ENCODE measurements at regions not wholly inside any gene's neighbourhood (a gene's known extent, or its start where the extent isn't known, plus 50 kb on each side); places are given as distances from the start of the nearest gene placed in this dataset.
A peak's percentile ranks its signal among the peaks of the same experiment; 100 is the strongest.
"Not testable (repeated sequence)": the region's sequence is repeated elsewhere in the genome, so short reads cannot be mapped to it uniquely, and the experiment has no call there.

DNA sequence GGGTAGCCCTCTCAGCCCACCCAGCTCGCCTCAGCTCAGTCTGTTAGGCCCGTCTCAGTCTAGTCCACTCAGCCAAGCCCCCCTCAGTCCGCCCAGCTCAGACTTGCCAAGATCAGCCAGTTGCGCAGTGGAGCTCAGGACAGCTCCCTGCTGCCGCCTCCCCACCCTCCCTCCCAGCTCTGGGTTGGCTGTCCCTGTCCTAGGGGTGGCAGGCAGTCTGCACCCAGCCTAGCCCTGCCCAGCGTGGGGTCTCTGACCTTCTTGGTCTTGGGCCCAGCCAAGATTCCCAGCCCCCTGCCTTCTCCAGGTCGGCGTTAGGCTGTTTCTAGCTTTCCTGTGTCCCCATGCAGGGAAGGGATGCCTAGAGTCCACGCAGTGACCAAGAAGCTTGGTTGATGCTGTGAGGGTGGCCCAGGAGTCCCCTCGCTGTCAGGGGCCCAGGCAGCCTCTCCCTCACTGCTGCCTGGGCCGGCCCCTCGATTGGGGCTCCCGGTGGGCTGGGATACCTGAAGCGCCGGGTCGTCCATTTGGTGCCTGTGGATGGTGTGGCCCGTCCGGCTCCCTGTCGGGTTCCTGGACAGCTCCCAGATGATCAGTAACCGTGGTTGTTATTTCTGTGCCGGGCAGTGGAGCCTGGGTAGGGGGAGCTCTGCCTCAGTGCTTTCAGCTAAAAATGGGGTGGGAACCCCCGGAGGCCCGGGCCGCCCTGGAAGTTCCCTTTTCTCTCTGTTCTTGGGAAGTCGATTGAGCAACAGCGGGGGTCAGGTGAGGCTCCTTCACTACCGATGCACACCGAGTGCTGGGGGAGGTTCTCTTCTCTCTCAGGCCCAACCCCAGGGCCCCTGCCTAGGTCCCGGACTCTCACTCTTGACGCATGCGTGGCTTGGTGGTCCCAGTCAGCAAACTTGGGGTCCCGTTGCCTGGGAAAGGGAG, 78.4 kb downstream of the TMEM121 start:
- ATAC-seq (ENCODE audit: low FRiP score); H3K4me1 ChIP-seq (ENCODE audit: control insufficient read depth in 1 of 2, insufficient read depth in 2 of 2, low read length in 2 of 2); H3K36me3 ChIP-seq (ENCODE audit: control insufficient read depth in 1 of 2, insufficient read depth in 2 of 2, low read length in 1 of 2); H3K27ac ChIP-seq (ENCODE audit: low read depth in 1 of 2, low read length in 2 of 2); intact Hi-C loops (cut with DNase I); H3K27me3 ChIP-seq (ENCODE audit: control insufficient read depth in 1 of 2, insufficient read depth in 2 of 2, low read length in 1 of 2); H3K9me3 ChIP-seq (ENCODE audit: control insufficient read depth, low read length); H3K4me3 ChIP-seq (ENCODE audit: low read length in 2 of 2): not testable (repeated sequence)
- 85 to 88% methylated on average over 27 to 28 of the region's 32 CpGs for WGBS, 2 donors
- DNase-seq: peak; percentile 25 to 63

- Histone ChIP-seq H3K27ac (ENCODE audit: low read depth in 1 of 2, low read length in 2 of 2) (no peak overlapping the region), H3K36me3 (ENCODE audit: control insufficient read depth in 1 of 2, insufficient read depth in 2 of 2, low read length in 1 of 2) (no peaks in the 10 kb centered on the region), H3K27me3 (ENCODE audit: control insufficient read depth in 1 of 2, insufficient read depth in 2 of 2, low read length in 1 of 2) (no peaks in the 10 kb centered on the region), H3K9me3 (ENCODE audit: control insufficient read depth, low read length) (no peaks in the 10 kb centered on the region), H3K4me1 (ENCODE audit: control insufficient read depth in 1 of 2, insufficient read depth in 2 of 2, low read length in 2 of 2) (no peaks in the 10 kb centered on the region), H3K4me3 (ENCODE audit: low read length in 2 of 2) (no peak overlapping the region)
- 87 to 89% methylated on average over 24 of the region's 24 CpGs for WGBS, 2 donors
- intact Hi-C loops (cut with DNase I): no loop called here
- peak; percentile 39 to 70 for DNase-seq
- ATAC-seq (ENCODE audit: low FRiP score): no peak
Observed at GRCh38 chr14:105605464-105606304, 79.3 kb downstream of the TMEM121 start.

- H3K27ac ChIP-seq (ENCODE audit: low read depth in 1 of 2, low read length in 2 of 2); H3K4me1 ChIP-seq (ENCODE audit: control insufficient read depth in 1 of 2, insufficient read depth in 2 of 2, low read length in 2 of 2); H3K9me3 ChIP-seq (ENCODE audit: control insufficient read depth, low read length); DNase-seq; intact Hi-C loops (cut with DNase I); H3K36me3 ChIP-seq (ENCODE audit: control insufficient read depth in 1 of 2, insufficient read depth in 2 of 2, low read length in 1 of 2); H3K4me3 ChIP-seq (ENCODE audit: low read length in 2 of 2); H3K27me3 ChIP-seq (ENCODE audit: control insufficient read depth in 1 of 2, insufficient read depth in 2 of 2, low read length in 1 of 2): not testable (repeated sequence)
- ATAC-seq (ENCODE audit: low FRiP score): peak; percentile 20
- WGBS, 2 donors: 76 to 89% methylated on average over 7 to 15 of the region's 15 CpGs
Observed at GRCh38 chr14:105606305-105606975, 80.1 kb downstream of the TMEM121 start.

DNA sequence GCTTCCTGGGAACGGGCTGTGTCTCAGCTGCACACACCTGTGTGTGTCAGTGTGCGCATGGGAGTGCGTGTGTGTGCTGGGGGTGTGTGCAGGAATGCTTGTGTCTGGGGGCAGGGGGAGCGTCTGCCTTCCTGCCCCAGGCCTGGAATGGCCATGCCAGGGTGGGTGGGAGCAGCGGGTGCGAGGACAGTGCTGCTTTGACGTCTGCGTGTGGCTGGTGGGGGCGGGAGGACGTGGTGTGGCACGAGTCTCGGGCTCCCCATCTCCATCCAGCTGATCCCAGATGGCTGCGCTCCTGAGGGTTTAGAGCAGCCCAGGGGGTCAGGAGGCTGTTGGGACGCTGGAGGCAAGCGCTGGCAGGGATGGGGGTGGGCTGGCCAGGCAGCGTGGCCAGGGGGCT, 80.6 kb downstream of the TMEM121 start:
- 81 to 85% methylated on average over 10 to 15 of the region's 16 CpGs for WGBS, 2 donors
- DNase-seq; H3K36me3 ChIP-seq (ENCODE audit: control insufficient read depth in 1 of 2, insufficient read depth in 2 of 2, low read length in 1 of 2); H3K9me3 ChIP-seq (ENCODE audit: control insufficient read depth, low read length); ATAC-seq (ENCODE audit: low FRiP score); H3K4me1 ChIP-seq (ENCODE audit: control insufficient read depth in 1 of 2, insufficient read depth in 2 of 2, low read length in 2 of 2); H3K4me3 ChIP-seq (ENCODE audit: low read length in 2 of 2); H3K27me3 ChIP-seq (ENCODE audit: control insufficient read depth in 1 of 2, insufficient read depth in 2 of 2, low read length in 1 of 2); H3K27ac ChIP-seq (ENCODE audit: low read depth in 1 of 2, low read length in 2 of 2); intact Hi-C loops (cut with DNase I): not testable (repeated sequence)

DNA sequence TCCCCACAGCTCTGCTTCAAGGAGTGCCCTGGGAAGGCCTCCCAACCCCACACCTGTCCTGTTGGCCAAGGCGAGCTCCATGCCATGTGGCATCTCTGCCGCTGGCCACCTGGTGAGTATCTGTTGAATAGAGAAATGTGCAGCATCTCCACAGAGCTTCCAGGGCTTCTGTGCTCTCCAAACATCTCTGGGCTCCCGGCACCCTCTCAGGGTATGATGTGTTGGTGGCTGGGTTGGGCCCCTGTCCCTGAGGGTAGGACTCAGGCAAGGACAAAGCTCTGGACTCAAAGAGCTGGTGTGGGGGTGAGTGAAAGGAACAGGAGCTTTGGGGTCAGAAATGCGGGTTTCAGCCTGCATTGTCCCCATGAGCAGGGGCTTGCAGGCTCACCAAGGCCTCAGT, 88.6 kb downstream of the TMEM121 start:
- H3K9me3 ChIP-seq (ENCODE audit: control insufficient read depth, low read length); H3K4me1 ChIP-seq (ENCODE audit: control insufficient read depth in 1 of 2, insufficient read depth in 2 of 2, low read length in 2 of 2); H3K36me3 ChIP-seq (ENCODE audit: control insufficient read depth in 1 of 2, insufficient read depth in 2 of 2, low read length in 1 of 2); H3K27ac ChIP-seq (ENCODE audit: low read depth in 1 of 2, low read length in 2 of 2); H3K4me3 ChIP-seq (ENCODE audit: low read length in 2 of 2); H3K27me3 ChIP-seq (ENCODE audit: control insufficient read depth in 1 of 2, insufficient read depth in 2 of 2, low read length in 1 of 2); ATAC-seq (ENCODE audit: low FRiP score); DNase-seq: not testable (repeated sequence)
- intact Hi-C loops (cut with DNase I): loop anchor here (5.0 kb wide), 1 partner anchor 147 kb away; no protein-coding TSS in a partner anchor
- 76 to 100% methylated on average over 2 of the region's 4 CpGs for WGBS, 2 donors

GRCh38 chr14:105615986-105616801, 89.8 kb downstream of the TMEM121 start:
- not testable (repeated sequence) for H3K9me3 ChIP-seq (ENCODE audit: control insufficient read depth, low read length); H3K36me3 ChIP-seq (ENCODE audit: control insufficient read depth in 1 of 2, insufficient read depth in 2 of 2, low read length in 1 of 2); H3K4me3 ChIP-seq (ENCODE audit: low read length in 2 of 2); H3K27ac ChIP-seq (ENCODE audit: low read depth in 1 of 2, low read length in 2 of 2); H3K27me3 ChIP-seq (ENCODE audit: control insufficient read depth in 1 of 2, insufficient read depth in 2 of 2, low read length in 1 of 2); H3K4me1 ChIP-seq (ENCODE audit: control insufficient read depth in 1 of 2, insufficient read depth in 2 of 2, low read length in 2 of 2)
- intact Hi-C loops (cut with DNase I): loop anchor here (5.0 kb wide), 1 partner anchor 146 kb away; no protein-coding TSS in a partner anchor
- peak in 1 of 2 donors; percentile 70 for DNase-seq
- WGBS, 2 donors: 76 to 78% methylated on average over 22 to 24 of the region's 24 CpGs
- ATAC-seq (ENCODE audit: low FRiP score): peak; percentile 73

DNA sequence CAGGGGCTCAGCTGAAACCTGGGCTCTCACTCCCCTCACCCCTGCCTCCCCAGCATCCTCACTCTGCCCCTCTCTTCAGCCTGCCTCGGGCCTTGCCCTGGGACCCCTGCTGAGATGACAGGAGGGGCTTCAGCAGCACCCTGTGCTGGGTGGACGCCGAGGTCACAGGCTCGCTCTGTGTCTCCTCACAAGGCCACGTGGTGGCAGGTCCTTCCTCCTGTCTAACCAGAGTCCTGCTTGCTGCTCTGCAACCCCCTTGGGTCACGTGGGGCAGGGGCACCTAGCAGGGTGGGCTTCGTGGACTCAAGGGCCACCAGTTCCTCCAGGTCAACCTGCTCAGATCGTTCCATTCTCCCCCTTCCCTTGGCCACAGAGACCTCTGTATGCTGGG, 90.4 kb downstream of the TMEM121 start:
- WGBS, 2 donors: 76 to 77% methylated on average over 8 of the region's 8 CpGs
- H3K4me1 ChIP-seq (ENCODE audit: control insufficient read depth in 1 of 2, insufficient read depth in 2 of 2, low read length in 2 of 2): no peaks in the 10 kb centered on the region
- no peak overlapping the region for H3K27ac ChIP-seq (ENCODE audit: low read depth in 1 of 2, low read length in 2 of 2)
- H3K36me3 ChIP-seq (ENCODE audit: control insufficient read depth in 1 of 2, insufficient read depth in 2 of 2, low read length in 1 of 2): no peaks in the 10 kb centered on the region
- no peak overlapping the region for H3K4me3 ChIP-seq (ENCODE audit: low read length in 2 of 2)
- DNase-seq (peak in 1 of 2 donors; percentile 75), ATAC-seq (ENCODE audit: low FRiP score) (peak; percentile 70)
- intact Hi-C loops (cut with DNase I): loop anchor here (5.0 kb wide), 1 partner anchor 146 kb away; no protein-coding TSS in a partner anchor
- H3K27me3 ChIP-seq (ENCODE audit: control insufficient read depth in 1 of 2, insufficient read depth in 2 of 2, low read length in 1 of 2): no peaks in the 10 kb centered on the region
- H3K9me3 ChIP-seq (ENCODE audit: control insufficient read depth, low read length): no peaks in the 10 kb centered on the region
